HUES6 (cell line): ENCODE measurements at regions not wholly inside any gene's neighbourhood (a gene's known extent, or its start where the extent isn't known, plus 50 kb on each side); places are given as distances from the start of the nearest gene placed in this dataset.

Experiments used
- H3K27ac ChIP-seq: 2 replicates; pipeline ENCODE4 v1.7.0; 2013; ENCODE audit warnings: low read depth, mild to moderate bottlenecking, low read length, inconsistent platforms
- H3K27me3 ChIP-seq: 2 replicates; pipeline ENCODE4 v1.6.1; 2013; ENCODE audit warnings: low read length; ENCODE audit not compliant: control insufficient read depth, insufficient read depth
- H3K36me3 ChIP-seq: 2 replicates; pipeline ENCODE4 v1.6.1; 2013; ENCODE audit warnings: low read length; ENCODE audit not compliant: control insufficient read depth, insufficient read depth
- H3K4me1 ChIP-seq: 2 replicates; pipeline ENCODE4 v1.6.1; 2013; ENCODE audit warnings: low read length; ENCODE audit not compliant: control insufficient read depth, insufficient read depth
- H3K4me3 ChIP-seq: 2 replicates; pipeline ENCODE4 v1.5.1; 2013; ENCODE audit warnings: low read depth, low read length
- H3K9ac ChIP-seq: one replicate; pipeline ENCODE4 v1.6.1; 2013; ENCODE audit warnings: mild to moderate bottlenecking, low read length
- H3K9me3 ChIP-seq: 2 replicates; pipeline ENCODE4 v1.6.1; 2013; ENCODE audit warnings: low read depth, low read length; ENCODE audit not compliant: control insufficient read depth, insufficient read depth

DNA sequence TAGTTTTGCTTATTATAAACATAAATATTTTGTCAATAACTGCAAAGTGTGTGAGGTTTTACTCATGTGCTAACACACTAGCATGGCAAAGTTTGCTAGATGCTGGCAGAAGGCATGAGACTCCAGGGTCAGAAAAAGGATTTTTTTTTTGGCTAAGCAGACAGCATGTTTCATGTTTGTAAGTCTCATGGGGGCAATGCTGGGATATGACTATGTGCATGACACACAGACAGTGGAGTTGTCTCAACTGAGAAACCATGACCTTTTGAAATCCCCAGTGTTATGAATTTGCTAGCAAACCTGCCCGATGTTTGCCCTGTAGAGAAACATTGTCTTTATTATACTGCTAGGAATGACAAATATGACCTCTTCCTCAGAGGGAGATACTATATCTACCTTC is 448.2 kb downstream of the BRINP3 start:
- no peak overlapping the region for H3K27ac ChIP-seq
- no peaks in the 10 kb centered on the region for H3K36me3 ChIP-seq
- no peaks in the 10 kb centered on the region for H3K4me1 ChIP-seq
- H3K9me3 ChIP-seq, result no peaks in the 10 kb centered on the region
- H3K27me3 ChIP-seq, result no peaks in the 10 kb centered on the region
- H3K9ac ChIP-seq, result no peak overlapping the region
- H3K4me3 ChIP-seq, result no peak overlapping the region

DNA sequence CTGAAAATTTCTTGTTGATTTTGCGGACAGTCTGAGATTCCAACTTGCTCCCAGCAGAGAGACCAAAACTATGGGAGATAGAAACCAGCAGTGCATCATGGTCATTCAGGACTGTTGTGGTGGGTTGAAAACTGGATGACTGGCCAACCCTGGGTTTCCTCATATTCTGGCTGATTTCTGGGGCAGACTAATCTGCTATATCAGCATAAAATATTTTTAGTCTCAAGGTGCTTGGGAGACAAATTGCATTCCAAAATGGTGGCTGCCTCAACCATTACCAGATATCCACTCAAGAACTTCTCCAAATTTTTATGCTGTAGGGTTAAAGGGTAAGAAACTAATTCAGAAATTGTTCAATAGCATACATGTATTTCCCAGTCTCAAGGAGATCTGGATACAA is 434.0 kb downstream of the BRINP3 start:
- no peaks in the 10 kb centered on the region for H3K4me1 ChIP-seq
- H3K9me3 ChIP-seq, result no peaks in the 10 kb centered on the region
- H3K27ac ChIP-seq, result no peak overlapping the region
- no peaks in the 10 kb centered on the region for H3K27me3 ChIP-seq
- H3K4me3 ChIP-seq, result no peak overlapping the region
- no peaks in the 10 kb centered on the region for H3K36me3 ChIP-seq
- no peak overlapping the region for H3K9ac ChIP-seq

DNA sequence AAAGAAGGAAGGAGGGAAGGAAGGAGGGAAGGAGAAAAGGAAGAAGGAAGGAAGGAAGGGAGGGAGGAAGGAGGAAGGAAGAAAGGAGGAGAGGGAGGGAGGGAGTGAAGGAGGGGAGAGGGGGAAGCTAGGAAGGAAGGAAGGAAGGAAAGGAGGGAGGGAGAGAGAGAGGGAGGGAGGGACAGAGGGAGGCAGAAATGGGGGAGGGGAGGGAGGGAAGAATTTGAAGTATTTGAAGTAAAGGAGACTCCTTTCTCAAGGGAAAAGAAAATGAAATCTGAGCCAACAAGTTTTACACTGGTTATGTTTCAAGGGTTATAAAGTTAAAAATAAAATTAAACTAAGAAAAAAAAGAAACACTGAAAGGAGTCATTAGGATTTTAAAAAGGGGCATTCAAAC is 431.4 kb downstream of the BRINP3 start:
- Histone ChIP-seq H3K9me3 (no peaks in the 10 kb centered on the region), H3K4me1 (no peaks in the 10 kb centered on the region), H3K9ac (no peak overlapping the region), H3K36me3 (no peaks in the 10 kb centered on the region), H3K4me3 (no peak overlapping the region), H3K27me3 (no peaks in the 10 kb centered on the region), H3K27ac (no peak overlapping the region)
